C4-2B (cell line): ENCODE measurements at regions not wholly inside any gene's neighbourhood (a gene's known extent, or its start where the extent isn't known, plus 50 kb on each side); places are given as distances from the start of the nearest gene placed in this dataset.
"Not testable (repeated sequence)": the region's sequence is repeated elsewhere in the genome, so short reads cannot be mapped to it uniquely, and the experiment has no call there.

Experiments
- ZFX ChIP-seq: fragments of 450-650 bp; IDR thresholded peaks from 2 replicates; pipeline ENCODE4 v1.6.1; 2017
- TF ChIP-seq, protein P1 (sequence below): fragments of 450-650 bp; conservative IDR thresholded peaks from 2 replicates; pipeline ENCODE4 v1.5.1; 2017; ENCODE audit warnings: mild to moderate bottlenecking

DNA sequence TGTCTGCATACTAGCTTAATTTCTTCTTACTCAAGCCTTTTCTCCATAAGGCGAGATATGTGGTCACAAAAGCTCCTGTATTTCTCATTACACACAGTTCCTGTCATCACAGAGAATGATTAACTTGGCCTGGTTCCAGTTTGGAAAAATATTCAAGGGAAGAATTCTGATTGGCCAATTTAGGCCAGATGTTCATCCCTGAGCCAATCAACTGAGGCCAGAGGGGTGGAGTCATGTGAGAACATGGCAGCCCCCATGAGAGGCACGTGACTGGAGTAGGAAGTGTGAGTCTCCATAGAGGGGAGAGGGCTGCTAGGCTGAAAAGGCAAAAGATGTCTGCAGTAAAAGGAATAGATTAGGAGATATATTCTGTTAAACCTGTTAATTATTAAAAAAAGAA lies 167.5 kb upstream of the FRG2C start:
- TF ChIP-seq, protein P1, sequence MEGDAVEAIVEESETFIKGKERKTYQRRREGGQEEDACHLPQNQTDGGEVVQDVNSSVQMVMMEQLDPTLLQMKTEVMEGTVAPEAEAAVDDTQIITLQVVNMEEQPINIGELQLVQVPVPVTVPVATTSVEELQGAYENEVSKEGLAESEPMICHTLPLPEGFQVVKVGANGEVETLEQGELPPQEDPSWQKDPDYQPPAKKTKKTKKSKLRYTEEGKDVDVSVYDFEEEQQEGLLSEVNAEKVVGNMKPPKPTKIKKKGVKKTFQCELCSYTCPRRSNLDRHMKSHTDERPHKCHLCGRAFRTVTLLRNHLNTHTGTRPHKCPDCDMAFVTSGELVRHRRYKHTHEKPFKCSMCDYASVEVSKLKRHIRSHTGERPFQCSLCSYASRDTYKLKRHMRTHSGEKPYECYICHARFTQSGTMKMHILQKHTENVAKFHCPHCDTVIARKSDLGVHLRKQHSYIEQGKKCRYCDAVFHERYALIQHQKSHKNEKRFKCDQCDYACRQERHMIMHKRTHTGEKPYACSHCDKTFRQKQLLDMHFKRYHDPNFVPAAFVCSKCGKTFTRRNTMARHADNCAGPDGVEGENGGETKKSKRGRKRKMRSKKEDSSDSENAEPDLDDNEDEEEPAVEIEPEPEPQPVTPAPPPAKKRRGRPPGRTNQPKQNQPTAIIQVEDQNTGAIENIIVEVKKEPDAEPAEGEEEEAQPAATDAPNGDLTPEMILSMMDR, result not testable (repeated sequence)
- TF ChIP-seq ZFX, result not testable (repeated sequence)
